Fibroblast of lung (primary cell): ENCODE measurements at regions not wholly inside any gene's neighbourhood (a gene's known extent, or its start where the extent isn't known, plus 50 kb on each side); places are given as distances from the start of the nearest gene placed in this dataset.

ENCODE experiments used
- DNase-seq, 2 donors: peaks; one replicate each; pipeline versions ENCODE4 v3.0.0 to v3.0.0-alpha.2; 2010; ENCODE audit warnings: low read depth in 2 of 2
- H2AFZ ChIP-seq: 2 replicates; pipeline ENCODE4 v1.5.1; 2012; ENCODE audit warnings: low read length, control low read depth, inconsistent platforms
- H3K27ac ChIP-seq: 2 replicates; pipeline ENCODE4 v1.5.1; 2011; ENCODE audit warnings: low read length, control low read depth; ENCODE audit not compliant: insufficient read depth
- H3K27me3 ChIP-seq: 2 replicates; pipeline ENCODE4 v1.5.1; 2011; ENCODE audit warnings: mild to moderate bottlenecking, low read length; ENCODE audit not compliant: control insufficient read depth, insufficient read depth
- H3K36me3 ChIP-seq: 2 replicates; pipeline ENCODE4 v1.5.1; 2011; ENCODE audit warnings: low read length; ENCODE audit not compliant: control insufficient read depth, insufficient read depth
- H3K4me1 ChIP-seq: 2 replicates; pipeline ENCODE4 v1.5.1; 2011; ENCODE audit warnings: low read length; ENCODE audit not compliant: control insufficient read depth, insufficient read depth; ENCODE audit errors: extremely low read depth
- H3K4me2 ChIP-seq: 2 replicates; pipeline ENCODE4 v1.5.1; 2011; ENCODE audit warnings: low read length, control low read depth; ENCODE audit not compliant: insufficient read depth; ENCODE audit errors: extremely low read depth
- H3K4me3 ChIP-seq, 4 experiments: fragments of 200-600 bp in 1 of 4; sonication (generic) in 1 of 4; replicated peaks in 1 of 4; 2 replicates each; pipeline ENCODE4 v1.5.1; 2011 to 2016; ENCODE audit warnings: low read length in 4 of 4, low read depth in 3 of 4, mild to moderate bottlenecking in 3 of 4, control low read depth in 2 of 4, inconsistent platforms in 1 of 4, mixed read lengths in 1 of 4; ENCODE audit not compliant: insufficient read depth in 1 of 4; ENCODE audit errors: control extremely low read depth in 1 of 4
- H3K79me2 ChIP-seq: 2 replicates; pipeline ENCODE4 v1.5.1; 2012; ENCODE audit warnings: mild to moderate bottlenecking, low read length, inconsistent platforms; ENCODE audit not compliant: control insufficient read depth, insufficient read depth
- H3K9ac ChIP-seq: 2 replicates; pipeline ENCODE4 v1.5.1; 2011; ENCODE audit warnings: mild to moderate bottlenecking, low read length, control low read depth; ENCODE audit not compliant: insufficient read depth
- H3K9me3 ChIP-seq: 2 replicates; pipeline ENCODE4 v1.5.1; 2012; ENCODE audit warnings: low read depth, low read length; ENCODE audit not compliant: control insufficient read depth, insufficient read depth
- H4K20me1 ChIP-seq: 2 replicates; pipeline ENCODE4 v1.5.1; 2011; ENCODE audit warnings: low read length; ENCODE audit not compliant: control insufficient read depth, insufficient read depth; ENCODE audit errors: extremely low read depth
- EZH2 ChIP-seq: IDR thresholded peaks from 2 replicates; pipeline ENCODE4 v1.5.1; 2012; ENCODE audit warnings: low read length, control low read depth, mild to moderate bottlenecking; ENCODE audit errors: missing control alignments
- TF ChIP-seq, protein P1 (sequence below), 2 donors: IDR thresholded peaks in 1 of 2; conservative IDR thresholded peaks in 1 of 2; 1 replicate in 1 of 2; 2 replicates in 1 of 2; pipeline ENCODE4 v1.5.1; 2011 to 2012; ENCODE audit warnings: low read length in 2 of 2, control low read depth in 1 of 2, inconsistent platforms in 1 of 2, low read depth in 1 of 2, mild to moderate bottlenecking in 1 of 2

DNA sequence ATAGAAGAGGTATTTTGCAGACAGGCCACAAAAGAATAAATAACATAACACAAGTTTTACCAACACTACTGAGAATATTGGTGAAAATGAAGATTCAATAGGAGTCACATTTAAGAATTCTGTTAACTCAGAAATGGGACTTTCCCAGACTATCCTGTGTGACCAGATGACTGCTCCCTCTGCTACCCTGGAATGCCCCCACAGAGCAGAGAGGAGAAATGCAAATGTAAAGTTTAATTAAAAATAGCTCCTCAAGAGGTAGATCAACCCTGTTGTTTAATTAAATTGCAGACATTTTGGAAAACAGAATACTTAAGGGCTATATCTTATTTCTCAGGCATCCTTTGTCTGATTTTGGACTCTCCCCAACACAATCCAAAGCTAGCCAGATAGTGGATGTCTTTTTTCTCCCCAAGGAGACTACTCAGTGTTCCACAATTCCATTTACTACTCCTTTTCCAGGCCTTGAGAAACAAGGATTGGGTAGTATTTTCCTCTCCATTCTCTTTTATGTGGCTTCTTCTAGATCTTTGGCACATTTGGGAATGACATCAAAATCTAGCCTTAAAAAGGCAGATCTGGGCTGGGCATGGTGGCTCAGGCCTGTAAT, 104.7 kb upstream of the TSC22D1 start:
- Histone ChIP-seq H3K27me3 (no peaks in the 10 kb centered on the region), H3K9ac (no peak overlapping the region), H3K79me2 (no peaks in the 10 kb centered on the region), H3K9me3 (no peaks in the 10 kb centered on the region), H3K36me3 (no peaks in the 10 kb centered on the region), H2AFZ (no peak overlapping the region), H3K4me3 (no peak overlapping the region), H3K4me1 (no peaks in the 10 kb centered on the region), H3K27ac (no peak overlapping the region), H4K20me1 (no peaks in the 10 kb centered on the region), H3K4me2 (no peak overlapping the region)
- DNase-seq, result no peak
- no peak for TF ChIP-seq EZH2
- TF ChIP-seq, protein P1, sequence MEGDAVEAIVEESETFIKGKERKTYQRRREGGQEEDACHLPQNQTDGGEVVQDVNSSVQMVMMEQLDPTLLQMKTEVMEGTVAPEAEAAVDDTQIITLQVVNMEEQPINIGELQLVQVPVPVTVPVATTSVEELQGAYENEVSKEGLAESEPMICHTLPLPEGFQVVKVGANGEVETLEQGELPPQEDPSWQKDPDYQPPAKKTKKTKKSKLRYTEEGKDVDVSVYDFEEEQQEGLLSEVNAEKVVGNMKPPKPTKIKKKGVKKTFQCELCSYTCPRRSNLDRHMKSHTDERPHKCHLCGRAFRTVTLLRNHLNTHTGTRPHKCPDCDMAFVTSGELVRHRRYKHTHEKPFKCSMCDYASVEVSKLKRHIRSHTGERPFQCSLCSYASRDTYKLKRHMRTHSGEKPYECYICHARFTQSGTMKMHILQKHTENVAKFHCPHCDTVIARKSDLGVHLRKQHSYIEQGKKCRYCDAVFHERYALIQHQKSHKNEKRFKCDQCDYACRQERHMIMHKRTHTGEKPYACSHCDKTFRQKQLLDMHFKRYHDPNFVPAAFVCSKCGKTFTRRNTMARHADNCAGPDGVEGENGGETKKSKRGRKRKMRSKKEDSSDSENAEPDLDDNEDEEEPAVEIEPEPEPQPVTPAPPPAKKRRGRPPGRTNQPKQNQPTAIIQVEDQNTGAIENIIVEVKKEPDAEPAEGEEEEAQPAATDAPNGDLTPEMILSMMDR (conservative IDR thresholded peaks at IDR 0.05 in 1 of 2, IDR thresholded peaks at IDR 0.05 in 1 of 2; ENCODE audit: low read depth in 1 of 2, low read length in 2 of 2), result no peak

DNA sequence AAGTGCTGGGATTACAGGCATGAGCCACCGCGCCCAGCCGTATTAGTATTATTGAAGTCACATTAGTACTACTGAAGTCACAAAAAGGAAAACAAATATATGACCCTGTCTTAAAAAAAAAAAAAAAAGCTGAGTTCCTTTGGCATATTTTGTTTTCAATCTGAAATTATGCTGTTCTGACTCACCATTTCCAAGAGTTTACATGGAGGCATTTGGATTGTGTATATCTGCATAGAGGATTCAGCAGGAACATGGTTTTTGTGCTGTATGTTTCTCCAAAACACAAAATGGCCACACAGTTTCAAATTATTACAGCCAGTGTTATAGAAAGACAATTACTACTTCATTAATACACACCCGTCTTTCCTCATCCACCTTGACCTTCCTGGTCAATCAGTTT, 103.5 kb upstream of the TSC22D1 start:
- peak in 1 of 2 donors; percentile 38 for DNase-seq
- Histone ChIP-seq H3K9ac (no peak overlapping the region), H3K4me2 (no peak overlapping the region), H3K4me1 (no peaks in the 10 kb centered on the region), H4K20me1 (no peaks in the 10 kb centered on the region), H3K9me3 (no peaks in the 10 kb centered on the region), H2AFZ (no peak overlapping the region), H3K27ac (no peak overlapping the region), H3K79me2 (no peaks in the 10 kb centered on the region), H3K4me3 (no peak overlapping the region), H3K27me3 (no peaks in the 10 kb centered on the region), H3K36me3 (no peaks in the 10 kb centered on the region)
- no peak for TF ChIP-seq EZH2
- TF ChIP-seq, protein P1 (conservative IDR thresholded peaks at IDR 0.05 in 1 of 2, IDR thresholded peaks at IDR 0.05 in 1 of 2; ENCODE audit: low read depth in 1 of 2, low read length in 2 of 2), result no peak

DNA sequence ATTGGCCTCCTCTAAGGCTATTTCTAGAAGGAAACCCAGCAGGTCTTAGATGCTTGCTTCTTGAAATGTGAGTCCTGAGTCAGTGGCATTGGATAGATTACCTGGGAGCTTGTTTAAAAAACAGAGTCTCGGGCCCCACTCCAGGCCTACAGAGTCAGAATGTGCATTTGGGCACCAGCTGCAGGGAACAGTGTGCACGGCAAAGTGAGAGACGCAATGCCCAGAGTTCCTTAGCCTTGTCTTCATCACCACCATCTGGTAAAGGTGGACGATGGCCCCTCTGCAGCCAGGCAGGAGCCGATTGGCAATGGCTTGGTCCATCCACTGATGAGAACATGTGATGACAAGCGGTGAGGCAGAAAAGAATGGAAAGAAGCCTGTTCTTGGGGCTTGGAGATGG, 102.1 kb upstream of the TSC22D1 start:
- no peak overlapping the region for H3K4me2 ChIP-seq
- H3K4me1 ChIP-seq, result no peaks in the 10 kb centered on the region
- H4K20me1 ChIP-seq, result no peaks in the 10 kb centered on the region
- no peak for TF ChIP-seq EZH2
- TF ChIP-seq, protein P1 (conservative IDR thresholded peaks at IDR 0.05 in 1 of 2, IDR thresholded peaks at IDR 0.05 in 1 of 2; ENCODE audit: low read depth in 1 of 2, low read length in 2 of 2), result no peak
- DNase-seq, result no peak
- no peak overlapping the region for H3K27ac ChIP-seq
- no peak overlapping the region for H3K9ac ChIP-seq
- no peak overlapping the region for H3K4me3 ChIP-seq
- no peaks in the 10 kb centered on the region for H3K27me3 ChIP-seq
- H3K9me3 ChIP-seq, result no peaks in the 10 kb centered on the region
- H2AFZ ChIP-seq, result no peak overlapping the region
- H3K79me2 ChIP-seq, result no peaks in the 10 kb centered on the region
- H3K36me3 ChIP-seq, result no peaks in the 10 kb centered on the region
